SU-DHL-6 (cell line): ENCODE measurements at regions not wholly inside any gene's neighbourhood (a gene's known extent, or its start where the extent isn't known, plus 50 kb on each side); places are given as distances from the start of the nearest gene placed in this dataset.

ENCODE experiments used
- CTCF ChIP-seq: fragments of 200-600 bp; sonication (generic); IDR thresholded peaks from one replicate; pipeline ENCODE4 v1.5.1; 2017; ENCODE audit warnings: antibody characterized with exemption, mild to moderate bottlenecking, low read length, moderate library complexity; ENCODE audit not compliant: insufficient read depth, poor library complexity, severe bottlenecking
- EZH2phosphoT487 ChIP-seq: fragments of 200-600 bp; sonication (generic), shearing (Covaris generic); conservative IDR thresholded peaks from 2 replicates; pipeline ENCODE4 v1.6.1; 2018; ENCODE audit warnings: mild to moderate bottlenecking, antibody characterized with exemption, low read length, moderate library complexity, mixed read lengths

GRCh38 chr2:144621266-144621665 lies 101.3 kb upstream of the ZEB2 start:
- TF ChIP-seq CTCF = no peak
- no peak for TF ChIP-seq EZH2phosphoT487
